Spleen (tissue), 7 donors: ENCODE measurements at regions not wholly inside any gene's neighbourhood (a gene's known extent, or its start where the extent isn't known, plus 50 kb on each side); places are given as distances from the start of the nearest gene placed in this dataset.

Source experiments
- POLR2A ChIP-seq, 3 donors: fragments of 450-650 bp; IDR thresholded peaks; one replicate each; pipeline ENCODE4 v1.5.1; 2017; ENCODE audit warnings: antibody characterized with exemption in 3 of 3, mild to moderate bottlenecking in 1 of 3
- TF ChIP-seq, protein P1 (sequence below), 11 experiments: fragments of 200-600 bp in 7 of 11; fragments of 450-650 bp in 4 of 11; sonication (generic) in 4 of 11; IDR thresholded peaks in 8 of 11; conservative IDR thresholded peaks in 3 of 11; 1 replicate in 7 of 11; 2 replicates in 4 of 11; pipeline versions ENCODE4 v1.4.0 to v1.8.0; 2016 to 2021; ENCODE audit warnings: antibody characterized with exemption in 11 of 11, inconsistent platforms in 4 of 11, mild to moderate bottlenecking in 1 of 11
- donor health status: DM: no; HTN: no; CAD: no; lungs with moderate emphysema.
- donor health status: DM: no; HTN: no; CAD: no.
- donor health status: DM: no; HTN: no; CAD: no.

GRCh38 chr18:60007661-60008060 lies 107.9 kb downstream of the PMAIP1 start:
- TF ChIP-seq, protein P1, sequence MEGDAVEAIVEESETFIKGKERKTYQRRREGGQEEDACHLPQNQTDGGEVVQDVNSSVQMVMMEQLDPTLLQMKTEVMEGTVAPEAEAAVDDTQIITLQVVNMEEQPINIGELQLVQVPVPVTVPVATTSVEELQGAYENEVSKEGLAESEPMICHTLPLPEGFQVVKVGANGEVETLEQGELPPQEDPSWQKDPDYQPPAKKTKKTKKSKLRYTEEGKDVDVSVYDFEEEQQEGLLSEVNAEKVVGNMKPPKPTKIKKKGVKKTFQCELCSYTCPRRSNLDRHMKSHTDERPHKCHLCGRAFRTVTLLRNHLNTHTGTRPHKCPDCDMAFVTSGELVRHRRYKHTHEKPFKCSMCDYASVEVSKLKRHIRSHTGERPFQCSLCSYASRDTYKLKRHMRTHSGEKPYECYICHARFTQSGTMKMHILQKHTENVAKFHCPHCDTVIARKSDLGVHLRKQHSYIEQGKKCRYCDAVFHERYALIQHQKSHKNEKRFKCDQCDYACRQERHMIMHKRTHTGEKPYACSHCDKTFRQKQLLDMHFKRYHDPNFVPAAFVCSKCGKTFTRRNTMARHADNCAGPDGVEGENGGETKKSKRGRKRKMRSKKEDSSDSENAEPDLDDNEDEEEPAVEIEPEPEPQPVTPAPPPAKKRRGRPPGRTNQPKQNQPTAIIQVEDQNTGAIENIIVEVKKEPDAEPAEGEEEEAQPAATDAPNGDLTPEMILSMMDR (IDR thresholded peaks at IDR 0.05 in 8 of 11, conservative IDR thresholded peaks at IDR 0.05 in 3 of 11) = no peak
- TF ChIP-seq POLR2A (IDR thresholded peaks at IDR 0.05) = no peak
